ENCODE measurements at regions not wholly inside any gene's neighbourhood (a gene's known extent, or its start where the extent isn't known, plus 50 kb on each side); places are given as distances from the start of the nearest gene placed in this dataset.
"Not testable (repeated sequence)": the region's sequence is repeated elsewhere in the genome, so short reads cannot be mapped to it uniquely, and the experiment has no call there.

- no peak overlapping the region for H3K4me2 ChIP-seq
- no peak for TF ChIP-seq Cebpa-rat (IDR thresholded peaks at IDR 0.05)
- no peaks in the 10 kb centered on the region for H3K27me3 ChIP-seq
- no peaks in the 10 kb centered on the region for H3K9me3 ChIP-seq
- no peak overlapping the region for H3K9ac ChIP-seq
- H3K4me1 ChIP-seq = no peaks in the 10 kb centered on the region
- no peaks in the 10 kb centered on the region for H3K36me3 ChIP-seq
- H3K27ac ChIP-seq = no peak overlapping the region
- no peak overlapping the region for H3K4me3 ChIP-seq
- no peaks in the 10 kb centered on the region for H4K20me1 ChIP-seq
Measured at GRCh38 chr4:106546370-106546769, 177.8 kb upstream of the GIMD1 start.

GRCh38 chr4:106542609-106543008 is 174.0 kb upstream of the GIMD1 start:
- H3K4me2 ChIP-seq, H4K20me1 ChIP-seq, H3K9ac ChIP-seq, H3K9me3 ChIP-seq, H3K27me3 ChIP-seq, H3K36me3 ChIP-seq, H3K4me3 ChIP-seq, H3K27ac ChIP-seq, H3K4me1 ChIP-seq: not testable (repeated sequence)

GRCh38 chr4:106541253-106541652 is 172.7 kb upstream of the GIMD1 start:
- no peaks in the 10 kb centered on the region for H4K20me1 ChIP-seq
- no peaks in the 10 kb centered on the region for H3K36me3 ChIP-seq
- H3K4me2 ChIP-seq = no peak overlapping the region
- H3K9me3 ChIP-seq = no peaks in the 10 kb centered on the region
- no peak for TF ChIP-seq Cebpa-rat (IDR thresholded peaks at IDR 0.05)
- H3K9ac ChIP-seq = no peak overlapping the region
- no peaks in the 10 kb centered on the region for H3K4me1 ChIP-seq
- H3K27ac ChIP-seq = no peak overlapping the region
- H3K27me3 ChIP-seq = no peaks in the 10 kb centered on the region
- no peak overlapping the region for H3K4me3 ChIP-seq

GRCh38 chr4:106530821-106531220 is 162.2 kb upstream of the GIMD1 start:
- no peak overlapping the region for H3K9ac ChIP-seq
- no peaks in the 10 kb centered on the region for H3K4me1 ChIP-seq
- no peak overlapping the region for H3K4me3 ChIP-seq
- H3K36me3 ChIP-seq = no peaks in the 10 kb centered on the region
- H3K27me3 ChIP-seq = no peaks in the 10 kb centered on the region
- 0 out of 2 replicates have a peak, but pooled peaks cover under 1% of the 10 kb centered on the region for H3K9me3 ChIP-seq
- H3K4me2 ChIP-seq = no peak overlapping the region
- H4K20me1 ChIP-seq = no peaks in the 10 kb centered on the region
- TF ChIP-seq Cebpa-rat (IDR thresholded peaks at IDR 0.05) = no peak
- H3K27ac ChIP-seq = no peak overlapping the region

GRCh38 chr4:106530024-106530361 is 161.4 kb upstream of the GIMD1 start:
- no peaks in the 10 kb centered on the region for H3K4me1 ChIP-seq
- H3K4me2 ChIP-seq = no peak overlapping the region
- H3K9me3 ChIP-seq = peaks cover 7% of the 10 kb centered on the region
- H3K4me3 ChIP-seq = no peak overlapping the region
- H3K9ac ChIP-seq = no peak overlapping the region
- H3K36me3 ChIP-seq = no peaks in the 10 kb centered on the region
- no peaks in the 10 kb centered on the region for H4K20me1 ChIP-seq
- no peak overlapping the region for H3K27ac ChIP-seq
- no peak for TF ChIP-seq Cebpa-rat (IDR thresholded peaks at IDR 0.05)
- no peaks in the 10 kb centered on the region for H3K27me3 ChIP-seq

GRCh38 chr4:106529348-106530023 is 160.9 kb upstream of the GIMD1 start:
- no peak for TF ChIP-seq Cebpa-rat (IDR thresholded peaks at IDR 0.05)
- no peak overlapping the region for H3K9ac ChIP-seq
- no peaks in the 10 kb centered on the region for H3K27me3 ChIP-seq
- H3K27ac ChIP-seq = no peak overlapping the region
- no peaks in the 10 kb centered on the region for H4K20me1 ChIP-seq
- H3K36me3 ChIP-seq = no peaks in the 10 kb centered on the region
- H3K9me3 ChIP-seq = peaks cover 11% of the 10 kb centered on the region
- no peak overlapping the region for H3K4me2 ChIP-seq
- H3K4me3 ChIP-seq = no peak overlapping the region
- no peaks in the 10 kb centered on the region for H3K4me1 ChIP-seq

- H4K20me1 ChIP-seq = no peaks in the 10 kb centered on the region
- H3K36me3 ChIP-seq = no peaks in the 10 kb centered on the region
- H3K27ac ChIP-seq = no peak overlapping the region
- TF ChIP-seq Cebpa-rat (IDR thresholded peaks at IDR 0.05) = no peak
- no peaks in the 10 kb centered on the region for H3K4me1 ChIP-seq
- no peak overlapping the region for H3K9ac ChIP-seq
- peaks cover 11% of the 10 kb centered on the region for H3K9me3 ChIP-seq
- no peaks in the 10 kb centered on the region for H3K27me3 ChIP-seq
- H3K4me2 ChIP-seq = no peak overlapping the region
- no peak overlapping the region for H3K4me3 ChIP-seq
Measured at GRCh38 chr4:106527316-106527715, 158.7 kb upstream of the GIMD1 start.

GRCh38 chr4:106525425-106525824 is 156.8 kb upstream of the GIMD1 start:
- not testable (repeated sequence) for H3K27me3 ChIP-seq, H3K9ac ChIP-seq, H4K20me1 ChIP-seq, H3K4me3 ChIP-seq, H3K4me2 ChIP-seq, H3K27ac ChIP-seq, H3K4me1 ChIP-seq, H3K36me3 ChIP-seq
- H3K9me3 ChIP-seq = peaks cover 11% of the 10 kb centered on the region

GRCh38 chr4:106524772-106525171 is 156.2 kb upstream of the GIMD1 start:
- H3K9ac ChIP-seq, H3K4me3 ChIP-seq, H4K20me1 ChIP-seq, H3K36me3 ChIP-seq, H3K27ac ChIP-seq, H3K4me1 ChIP-seq, H3K4me2 ChIP-seq, H3K27me3 ChIP-seq: not testable (repeated sequence)
- H3K9me3 ChIP-seq = peaks cover 11% of the 10 kb centered on the region

- H3K9ac ChIP-seq = no peak overlapping the region
- TF ChIP-seq Cebpa-rat (IDR thresholded peaks at IDR 0.05) = no peak
- H3K4me2 ChIP-seq = no peak overlapping the region
- no peak overlapping the region for H3K4me3 ChIP-seq
- H4K20me1 ChIP-seq = no peaks in the 10 kb centered on the region
- H3K9me3 ChIP-seq = peaks cover 11% of the 10 kb centered on the region
- no peaks in the 10 kb centered on the region for H3K4me1 ChIP-seq
- H3K27me3 ChIP-seq = no peaks in the 10 kb centered on the region
- H3K27ac ChIP-seq = no peak overlapping the region
- no peaks in the 10 kb centered on the region for H3K36me3 ChIP-seq
Measured at GRCh38 chr4:106522839-106523238, 154.3 kb upstream of the GIMD1 start.

- no peaks in the 10 kb centered on the region for H3K27me3 ChIP-seq
- no peak overlapping the region for H3K4me2 ChIP-seq
- no peak overlapping the region for H3K9ac ChIP-seq
- no peak overlapping the region for H3K4me3 ChIP-seq
- no peaks in the 10 kb centered on the region for H3K9me3 ChIP-seq
- H3K4me1 ChIP-seq = no peaks in the 10 kb centered on the region
- H3K36me3 ChIP-seq = no peaks in the 10 kb centered on the region
- H4K20me1 ChIP-seq = no peaks in the 10 kb centered on the region
- TF ChIP-seq Cebpa-rat (IDR thresholded peaks at IDR 0.05) = no peak
- no peak overlapping the region for H3K27ac ChIP-seq
Measured at GRCh38 chr4:106512706-106513105, 144.1 kb upstream of the GIMD1 start.

Data from BLaER1 (cell line).